H9 (cell line): ENCODE measurements at regions not wholly inside any gene's neighbourhood (a gene's known extent, or its start where the extent isn't known, plus 50 kb on each side); places are given as distances from the start of the nearest gene placed in this dataset.

ENCODE experiments used
- DNase-seq: peaks from one replicate; pipeline ENCODE4 v3.0.0-alpha.2; 2017
- H2AFZ ChIP-seq: one replicate; pipeline ENCODE4 v1.6.1; 2013; ENCODE audit warnings: mild to moderate bottlenecking, low read length, control low read depth, moderate library complexity
- H2AK5ac ChIP-seq: 2 replicates; pipeline ENCODE4 v1.6.1; 2013; ENCODE audit warnings: low read length, control low read depth, mixed read lengths; ENCODE audit not compliant: insufficient read length
- H2BK120ac ChIP-seq: one replicate; pipeline ENCODE4 v1.6.1; 2013; ENCODE audit warnings: low read depth, mild to moderate bottlenecking, low read length, control low read depth, inconsistent platforms; ENCODE audit not compliant: poor library complexity, severe bottlenecking
- H2BK12ac ChIP-seq: 2 replicates; pipeline ENCODE4 v1.6.1; 2013; ENCODE audit warnings: low read length, control low read depth, mixed read lengths, low read depth; ENCODE audit not compliant: insufficient read length
- H2BK15ac ChIP-seq: 2 replicates; pipeline ENCODE4 v1.6.1; 2013; ENCODE audit warnings: low read depth, low read length, control low read depth
- H2BK20ac ChIP-seq: one replicate; pipeline ENCODE4 v1.6.1; 2013; ENCODE audit warnings: low read depth, mild to moderate bottlenecking, low read length, control low read depth, inconsistent platforms; ENCODE audit not compliant: poor library complexity, severe bottlenecking
- H2BK5ac ChIP-seq: 2 replicates; pipeline ENCODE4 v1.6.1; 2013; ENCODE audit warnings: low read length, control low read depth, mixed read lengths; ENCODE audit not compliant: insufficient read length
- H3K14ac ChIP-seq: 2 replicates; pipeline ENCODE4 v1.6.1; 2013; ENCODE audit warnings: low read length, control low read depth; ENCODE audit not compliant: insufficient read depth
- H3K18ac ChIP-seq: 2 replicates; pipeline ENCODE4 v1.6.1; 2013; ENCODE audit warnings: low read depth, mild to moderate bottlenecking, mixed read lengths, low read length, control low read depth; ENCODE audit not compliant: insufficient read length
- H3K23ac ChIP-seq: 2 replicates; pipeline ENCODE4 v1.6.1; 2013; ENCODE audit warnings: low read length, control low read depth, mixed read lengths, low read depth; ENCODE audit not compliant: insufficient read length
- H3K23me2 ChIP-seq: 2 replicates; pipeline ENCODE4 v1.6.1; 2013; ENCODE audit warnings: low read depth, mild to moderate bottlenecking, mixed read lengths, low read length, control low read depth; ENCODE audit not compliant: insufficient read length, poor library complexity, severe bottlenecking
- H3K27ac ChIP-seq: 2 replicates; pipeline ENCODE4 v1.5.1; 2013; ENCODE audit warnings: low read length, control low read depth, mixed read lengths, low read depth; ENCODE audit not compliant: insufficient read length
- H3K27me3 ChIP-seq: 2 replicates; pipeline ENCODE4 v1.6.1; 2013; ENCODE audit warnings: low read length, control low read depth, inconsistent platforms; ENCODE audit not compliant: insufficient read depth
- H3K4ac ChIP-seq: 2 replicates; pipeline ENCODE4 v1.6.1; 2013; ENCODE audit warnings: low read depth, mild to moderate bottlenecking, control low read depth, inconsistent platforms, low read length, moderate library complexity
- H3K4me1 ChIP-seq: 2 replicates; pipeline ENCODE4 v1.6.1; 2013; ENCODE audit warnings: low read length, control low read depth, inconsistent platforms; ENCODE audit not compliant: insufficient read depth
- H3K4me2 ChIP-seq: 2 replicates; pipeline ENCODE4 v1.6.1; 2013; ENCODE audit warnings: low read length, control low read depth, mixed read lengths; ENCODE audit not compliant: insufficient read length, insufficient read depth
- H3K56ac ChIP-seq: 2 replicates; pipeline ENCODE4 v1.6.1; 2013; ENCODE audit warnings: low read depth, mild to moderate bottlenecking, mixed read lengths, low read length, control low read depth; ENCODE audit not compliant: insufficient read length
- H3K79me1 ChIP-seq: 2 replicates; pipeline ENCODE4 v1.6.1; 2013; ENCODE audit warnings: low read depth, mild to moderate bottlenecking, moderate library complexity, low read length, control low read depth, inconsistent platforms; ENCODE audit not compliant: insufficient read depth, poor library complexity, severe bottlenecking
- H3K79me2 ChIP-seq: 2 replicates; pipeline ENCODE4 v1.6.1; 2013; ENCODE audit warnings: low read length, control low read depth, inconsistent platforms; ENCODE audit not compliant: insufficient read depth
- H3K9ac ChIP-seq: 2 replicates; pipeline ENCODE4 v1.6.1; 2013; ENCODE audit warnings: low read length, control low read depth, mixed read lengths; ENCODE audit not compliant: insufficient read length; ENCODE audit errors: extremely low read depth
- H3K9me3 ChIP-seq: one replicate; pipeline ENCODE4 v1.6.1; 2013; ENCODE audit warnings: low read depth, low read length, inconsistent platforms; ENCODE audit not compliant: control insufficient read depth
- H3T11ph ChIP-seq: one replicate; pipeline ENCODE4 v1.6.1; 2013; ENCODE audit warnings: mild to moderate bottlenecking, low read length, control low read depth, inconsistent platforms
- H4K20me1 ChIP-seq: one replicate; pipeline ENCODE4 v1.6.1; 2013; ENCODE audit not compliant: control insufficient read depth, insufficient read length, insufficient read depth
- H4K5ac ChIP-seq: 2 replicates; pipeline ENCODE4 v1.6.1; 2013; ENCODE audit warnings: low read depth, mild to moderate bottlenecking, mixed read lengths, low read length, control low read depth; ENCODE audit not compliant: insufficient read length
- H4K8ac ChIP-seq: replicated peaks from 2 replicates; pipeline ENCODE4 v1.6.1; 2013; ENCODE audit warnings: low read length, control low read depth, mixed read lengths, low read depth; ENCODE audit not compliant: insufficient read length
- H4K91ac ChIP-seq: 2 replicates; pipeline ENCODE4 v1.6.1; 2013; ENCODE audit warnings: low read depth, mild to moderate bottlenecking, moderate library complexity, mixed read lengths, low read length, control low read depth; ENCODE audit not compliant: insufficient read length
- H3K27ac Mint-ChIP-seq, 3 experiments: 2 replicates in 2 of 3; 3 replicates in 1 of 3; pipeline ENCODE4 v1.8.0; 2020 to 2021; ENCODE audit warnings: mixed read lengths in 3 of 3, mild to moderate bottlenecking in 1 of 3, moderate library complexity in 1 of 3
- H3K27me3 Mint-ChIP-seq: 2 replicates; pipeline ENCODE4 v1.8.0; 2021; ENCODE audit warnings: low read depth, mild to moderate bottlenecking, moderate library complexity, mixed read lengths
- H3K36me3 Mint-ChIP-seq, 3 experiments: 2 replicates in 2 of 3; 3 replicates in 1 of 3; pipeline ENCODE4 v1.8.0; 2020 to 2021; ENCODE audit warnings: low read depth in 3 of 3, mixed read lengths in 3 of 3; ENCODE audit not compliant: insufficient read depth in 1 of 3
- H3K4me1 Mint-ChIP-seq, 2 experiments: 2 replicates each; pipeline ENCODE4 v1.8.0; 2020; ENCODE audit warnings: mixed read lengths in 2 of 2
- H3K4me3 Mint-ChIP-seq, 2 experiments: 2 replicates in 1 of 2; 3 replicates in 1 of 2; pipeline ENCODE4 v1.8.0; 2020 to 2021; ENCODE audit warnings: mild to moderate bottlenecking in 2 of 2, mixed read lengths in 2 of 2, moderate library complexity in 1 of 2
- H3K9me3 Mint-ChIP-seq, 2 experiments: 2 replicates in 1 of 2; 3 replicates in 1 of 2; pipeline ENCODE4 v1.8.0; 2020; ENCODE audit warnings: mild to moderate bottlenecking in 2 of 2, mixed read lengths in 2 of 2, moderate library complexity in 1 of 2
- CTCF ChIP-seq: fragments of 200-600 bp; sonication (generic); conservative IDR thresholded peaks from 3 replicates; pipeline ENCODE4 v1.8.0; 2021; ENCODE audit warnings: antibody characterized with exemption, mild to moderate bottlenecking

GRCh38 chr13:54241719-54242118 lies 1213.1 kb downstream of the OLFM4 start:
- Histone ChIP-seq H3K4ac (no peak overlapping the region), H2BK20ac (no peak overlapping the region), H3K9ac (no peak overlapping the region), H3K9me3 (no peaks in the 10 kb centered on the region), H3K23ac (no peak overlapping the region), H2BK5ac (no peak overlapping the region), H2BK15ac (no peak overlapping the region), H2BK12ac (no peak overlapping the region), H3K23me2 (no peaks in the 10 kb centered on the region), H4K20me1 (no peaks in the 10 kb centered on the region), H2AK5ac (no peak overlapping the region), H2AFZ (no peak overlapping the region), H3T11ph (no peak overlapping the region), H2BK120ac (no peak overlapping the region), H3K79me2 (no peaks in the 10 kb centered on the region), H4K8ac (no peak overlapping the region), H4K5ac (no peak overlapping the region), H3K18ac (no peak overlapping the region), H3K4me2 (no peak overlapping the region), H3K27me3 (no peaks in the 10 kb centered on the region), H4K91ac (no peak overlapping the region), H3K4me1 (peaks cover 4% of the 10 kb centered on the region; the same call in 1 of the 2 replicates), H3K56ac (no peak overlapping the region), H3K27ac (no peak overlapping the region), H3K79me1 (no peaks in the 10 kb centered on the region), H3K14ac (no peak overlapping the region)
- H3K36me3 Mint-ChIP-seq: 0 out of 7 replicates have a peak, but pooled peaks cover 0 to 2% (median 0%) of the 10 kb centered on the region in 3 experiments
- no peak for DNase-seq
- H3K27ac Mint-ChIP-seq: no peak overlapping the region
- no peaks in the 10 kb centered on the region for H3K27me3 Mint-ChIP-seq
- H3K9me3 Mint-ChIP-seq: no peaks in the 10 kb centered on the region; a peak in 1 of 5 replicates
- TF ChIP-seq CTCF: no peak
- H3K4me3 Mint-ChIP-seq: no peak overlapping the region
- H3K4me1 Mint-ChIP-seq: peaks cover 4 to 10% of the 10 kb centered on the region in 2 experiments; a peak in 3 of 4 replicates
